DMS114 treated with DMSO at 0.1 percent for 48 hours (cell line): ENCODE measurements at regions not wholly inside any gene's neighbourhood (a gene's known extent, or its start where the extent isn't known, plus 50 kb on each side); places are given as distances from the start of the nearest gene placed in this dataset.

Experiments
- DNase-seq: peaks from one replicate; lab custom pipeline; 2025; ENCODE audit not compliant: unreplicated experiment; lab: John Stamatoyannopoulos, UW

DNA sequence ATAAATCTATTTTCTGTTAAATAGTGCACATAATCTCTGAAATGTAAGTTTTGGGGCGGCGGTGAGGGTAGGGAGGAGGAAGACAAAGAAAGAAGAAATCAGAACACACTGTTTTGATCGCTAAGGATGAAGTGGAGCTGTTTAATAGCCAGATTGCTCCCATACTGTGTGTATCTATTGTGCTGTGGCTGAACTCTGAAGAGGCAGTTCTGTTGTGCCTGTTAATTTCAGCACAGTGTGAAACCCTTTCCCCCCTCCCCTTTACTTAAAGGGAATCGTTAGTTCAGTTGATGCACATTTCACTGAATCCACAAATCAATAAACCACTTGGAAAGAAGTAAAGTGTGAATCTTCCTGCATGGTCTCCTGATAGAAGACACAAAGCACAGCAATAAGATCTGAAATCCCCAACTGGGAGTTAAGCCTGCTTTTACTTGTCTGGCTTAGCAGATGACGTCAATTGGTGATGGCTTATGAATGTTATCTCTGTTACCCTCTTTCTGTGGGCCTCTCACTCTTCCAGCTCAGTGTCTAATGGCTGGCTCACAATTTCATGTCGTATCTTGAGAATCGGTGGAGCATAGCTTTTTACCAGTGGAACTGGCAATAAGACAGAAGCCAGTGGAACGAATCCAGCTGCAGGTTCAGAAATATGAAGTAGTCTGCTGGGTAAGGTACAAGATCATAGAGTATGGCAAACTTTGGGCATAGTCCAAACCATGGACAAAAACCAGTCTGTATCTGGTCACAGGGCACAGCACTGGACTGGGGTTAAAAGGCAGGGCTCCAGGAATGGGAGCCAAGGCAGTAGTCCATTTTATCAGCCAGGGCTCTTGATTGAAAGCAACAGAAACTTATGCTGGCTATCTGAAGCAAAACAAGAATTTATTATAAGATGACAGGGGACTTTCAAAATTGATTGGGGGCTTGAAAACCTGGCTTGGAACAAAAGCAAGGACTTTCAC lies 413.5 kb upstream of the SEL1L start:
- DNase-seq: no peak

DNA sequence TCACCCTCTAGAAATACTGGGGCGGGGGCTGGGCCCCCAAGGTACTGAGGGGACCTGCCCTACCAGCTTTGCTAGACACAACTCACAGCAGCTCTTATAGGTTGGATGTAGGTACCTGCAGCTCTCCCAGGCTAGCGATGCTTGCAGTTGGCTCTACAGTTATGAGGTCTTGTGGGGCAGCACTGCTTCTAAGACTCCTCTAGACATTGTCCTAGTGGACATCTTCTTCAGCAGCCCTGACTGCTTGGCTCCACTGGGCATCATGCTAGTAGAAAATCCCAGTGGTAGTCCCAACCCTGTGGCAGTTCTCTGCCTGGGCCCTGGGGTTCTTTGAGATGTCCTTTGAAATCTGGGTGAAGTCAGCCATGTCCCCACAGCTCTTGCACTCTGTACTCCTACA lies 419.3 kb upstream of the SEL1L start:
- DNase-seq: no peak

DNA sequence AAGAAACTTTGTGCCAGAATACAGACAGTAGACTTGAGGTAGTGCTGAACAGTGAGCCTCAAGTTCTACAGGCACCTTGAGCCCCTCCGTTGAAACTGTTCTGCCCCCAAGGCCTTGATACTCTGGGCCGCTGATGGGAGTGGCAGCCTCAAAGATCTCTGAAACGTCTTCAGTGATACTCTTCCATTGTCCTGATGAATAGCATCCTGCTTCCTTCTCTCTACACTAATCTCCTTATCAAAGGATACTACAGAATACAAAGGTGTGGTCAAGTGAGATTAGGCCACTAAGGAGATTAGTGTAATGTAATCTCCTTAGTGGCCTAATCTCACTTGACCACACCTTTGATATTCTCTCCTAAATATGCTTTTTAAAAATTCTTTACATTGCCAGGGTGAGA lies 419.8 kb upstream of the SEL1L start:
- DNase-seq: no peak

DNA sequence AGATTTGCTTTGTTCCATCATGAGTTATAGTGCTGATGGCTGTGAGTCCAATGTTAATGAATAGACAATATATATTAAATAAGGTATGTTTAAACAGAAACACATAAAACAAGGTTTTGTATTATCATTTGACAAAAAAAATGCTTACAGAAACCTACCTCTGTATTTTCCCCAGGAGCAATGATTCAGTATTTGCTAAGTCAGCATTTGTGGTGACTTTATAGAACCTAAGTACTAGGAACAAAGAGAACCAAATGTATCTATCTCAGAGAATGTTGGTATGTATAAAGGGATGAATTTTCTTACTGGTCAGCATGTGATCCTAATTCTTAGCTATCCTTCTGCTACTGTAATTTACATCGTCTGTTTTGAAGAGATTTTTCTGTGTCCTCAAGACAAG lies 421.5 kb upstream of the SEL1L start:
- DNase-seq: no peak

DNA sequence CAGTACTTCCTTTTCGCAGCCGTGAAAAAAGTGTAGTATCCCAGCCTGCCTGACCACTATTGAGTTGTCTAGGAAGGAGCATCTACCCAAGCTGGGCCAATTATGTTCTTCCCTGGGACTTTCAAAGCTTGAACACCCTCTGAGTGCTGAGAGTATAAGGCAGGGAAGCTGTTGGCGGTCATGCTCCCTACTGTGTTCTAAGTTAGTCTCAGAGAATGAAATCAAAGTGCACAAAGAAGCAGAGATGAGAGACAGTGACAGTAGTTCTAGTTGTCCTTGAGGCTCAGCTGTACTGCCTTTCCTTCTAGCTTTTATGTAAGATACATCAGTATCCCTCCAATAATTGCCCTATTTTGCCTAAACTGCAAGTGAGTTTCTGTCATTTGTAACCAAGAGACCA lies 427.1 kb upstream of the SEL1L start:
- DNase-seq: no peak

DNA sequence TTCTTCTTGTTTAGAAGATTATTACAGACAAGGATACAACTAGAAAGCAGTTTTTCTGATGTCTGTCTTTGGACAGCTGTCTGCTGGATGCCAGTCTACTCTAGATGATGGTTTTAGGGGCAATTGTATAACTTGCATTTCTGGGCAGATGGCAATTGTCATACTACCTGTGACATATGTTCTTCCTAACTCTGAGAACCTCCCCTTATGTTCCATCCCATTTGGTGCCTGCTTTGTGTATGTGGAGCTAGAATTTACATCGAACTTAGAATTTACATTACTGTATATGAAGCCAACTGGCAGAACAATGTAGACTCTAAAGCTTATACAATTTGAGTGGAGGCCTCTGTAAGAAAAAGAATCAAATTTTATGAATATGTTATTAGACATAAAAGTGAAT lies 430.2 kb upstream of the SEL1L start:
- DNase-seq: no peak

DNA sequence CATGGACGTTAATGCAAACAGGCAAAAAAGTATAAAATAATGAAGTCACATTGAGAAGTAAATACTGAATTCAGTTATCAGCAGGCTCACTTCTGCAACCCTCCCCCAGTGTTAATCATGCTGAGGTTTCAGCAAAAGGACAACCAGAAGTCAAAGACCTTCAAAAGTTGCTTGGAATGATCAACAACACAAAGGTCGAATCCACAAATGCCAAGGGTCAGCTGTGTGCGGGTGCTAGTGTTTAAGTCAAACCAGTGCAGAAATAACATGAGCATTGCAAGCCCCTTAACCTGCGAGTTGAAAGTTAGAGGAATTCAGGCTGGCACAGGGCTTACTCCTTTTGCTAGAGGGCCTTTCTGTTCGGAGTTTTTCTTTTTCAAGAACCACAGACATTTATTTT lies 436.7 kb upstream of the SEL1L start:
- no peak for DNase-seq

DNA sequence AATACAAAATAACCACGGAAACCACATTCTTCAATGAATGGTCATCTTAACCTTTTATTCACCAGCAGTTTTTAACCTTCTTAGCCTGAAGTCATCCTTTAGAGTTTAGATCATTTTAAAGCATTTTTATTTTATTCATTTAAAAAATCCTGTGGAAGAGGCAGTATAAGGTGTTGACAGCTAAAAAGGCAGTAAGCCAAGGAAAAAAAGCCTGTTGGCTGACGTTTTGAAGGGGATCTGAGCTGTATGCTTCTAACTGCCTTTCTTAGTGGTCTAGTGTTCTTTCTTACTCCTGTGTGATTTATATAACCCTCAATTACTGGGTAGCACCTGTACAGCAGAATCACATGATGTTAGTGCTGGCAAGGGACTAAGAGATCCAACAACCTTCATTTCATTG lies 438.3 kb upstream of the SEL1L start:
- DNase-seq: no peak

DNA sequence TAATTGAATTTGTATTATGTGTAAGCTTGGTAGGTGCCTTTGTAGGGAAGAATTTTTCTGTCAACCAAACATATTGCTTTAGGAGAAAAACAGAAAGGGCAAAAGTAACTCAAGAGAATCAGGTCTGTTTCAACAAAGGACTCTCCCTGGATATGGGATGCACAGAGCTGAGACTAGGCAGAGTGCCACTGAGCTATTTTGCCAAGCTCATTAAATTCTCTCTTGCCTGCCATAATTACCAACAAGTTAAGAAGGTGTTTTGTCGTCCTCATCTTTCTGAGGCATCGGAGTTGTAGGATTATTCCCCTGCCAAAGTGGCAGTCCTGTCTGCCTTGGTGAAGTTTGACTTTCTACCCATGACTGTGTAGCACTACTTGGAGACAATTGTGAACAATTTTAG lies 438.9 kb upstream of the SEL1L start:
- no peak for DNase-seq

DNA sequence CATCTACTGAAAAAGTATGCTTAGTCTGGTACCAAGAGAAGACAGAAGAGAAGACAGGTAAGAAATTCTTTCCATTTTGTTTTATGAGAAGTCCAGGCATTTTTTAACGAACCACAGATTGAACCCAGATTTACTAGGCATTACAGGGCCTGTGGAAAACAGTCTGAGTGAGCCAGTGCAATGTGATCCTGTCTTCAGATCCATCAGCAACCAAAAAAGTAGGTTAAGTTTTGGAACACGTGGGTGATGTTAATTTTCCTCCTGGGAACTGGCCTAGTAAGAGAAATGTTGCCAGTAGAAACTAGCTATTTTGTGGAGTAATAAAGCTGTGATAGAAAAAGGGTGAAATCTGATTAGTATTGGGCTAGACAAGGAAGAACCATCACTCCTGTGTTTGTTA lies 440.9 kb upstream of the SEL1L start:
- no peak for DNase-seq

DNA sequence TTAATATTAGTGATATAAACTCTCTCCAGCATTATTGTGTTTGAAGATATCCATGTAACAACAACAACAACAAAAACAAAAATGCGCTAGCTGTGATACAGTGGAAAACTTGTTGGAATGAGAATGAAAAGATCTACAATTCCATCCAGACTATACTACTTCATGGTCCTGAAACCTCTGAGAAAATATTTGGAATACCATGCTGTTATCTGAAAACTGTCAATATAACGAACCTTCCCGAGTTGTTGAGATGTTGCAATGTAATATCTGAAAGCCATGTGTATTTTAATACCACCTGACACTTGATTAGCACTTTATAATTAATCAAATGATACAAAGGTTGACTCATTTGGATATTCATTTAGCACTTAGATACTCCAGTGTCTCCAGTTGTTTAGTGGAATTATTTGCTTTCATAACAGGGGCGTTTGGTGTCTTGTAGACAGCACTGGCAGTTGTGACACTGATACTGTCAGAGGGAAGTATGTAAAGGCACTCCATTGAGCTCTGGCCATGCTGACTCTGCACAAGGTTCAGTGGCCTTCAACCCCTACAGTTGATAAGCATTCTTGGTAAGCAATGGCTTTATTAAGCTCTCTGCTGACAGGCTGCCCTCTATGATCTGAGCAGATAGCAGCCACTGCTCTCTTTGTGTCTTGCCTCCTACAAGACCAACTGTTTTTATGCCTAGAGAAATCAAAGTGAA lies 447.1 kb upstream of the SEL1L start:
- DNase-seq: no peak

DNA sequence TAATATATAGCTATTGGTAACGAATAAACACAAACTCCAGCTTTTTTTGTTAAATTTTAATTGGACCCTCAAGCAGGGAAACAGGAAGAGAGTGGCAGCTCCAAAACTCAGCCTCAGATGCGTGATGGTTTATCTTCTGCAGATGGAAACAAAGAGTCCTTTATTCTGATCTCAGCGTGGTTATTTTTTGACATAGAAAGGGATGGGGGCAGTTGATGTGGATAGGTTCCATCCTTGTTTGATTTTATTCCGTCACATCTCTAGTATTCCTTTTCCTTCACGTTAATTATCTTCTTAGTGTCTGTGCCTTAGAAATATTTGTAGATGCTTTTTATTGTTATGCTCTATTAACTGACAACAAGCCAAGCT lies 447.6 kb upstream of the SEL1L start:
- DNase-seq: no peak

DNA sequence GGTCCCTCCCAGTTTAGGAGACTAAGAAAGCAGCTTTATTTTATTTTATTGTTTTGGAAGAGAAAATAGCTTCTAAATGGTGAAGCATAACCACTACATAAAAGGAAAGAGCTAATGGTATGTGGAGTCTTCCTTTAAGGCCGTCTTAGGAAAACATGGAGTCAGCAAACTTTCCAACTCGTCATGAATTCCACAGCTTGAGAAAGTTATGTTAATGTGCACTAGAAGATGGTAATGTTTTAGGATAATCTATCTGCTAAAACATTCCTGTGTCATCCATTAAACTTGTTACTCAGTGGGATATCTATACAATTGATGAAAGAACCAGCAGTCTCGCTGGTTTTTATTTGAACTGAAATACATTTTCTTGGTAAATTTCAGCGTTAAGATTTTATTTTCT lies 448.4 kb upstream of the SEL1L start:
- no peak for DNase-seq

DNA sequence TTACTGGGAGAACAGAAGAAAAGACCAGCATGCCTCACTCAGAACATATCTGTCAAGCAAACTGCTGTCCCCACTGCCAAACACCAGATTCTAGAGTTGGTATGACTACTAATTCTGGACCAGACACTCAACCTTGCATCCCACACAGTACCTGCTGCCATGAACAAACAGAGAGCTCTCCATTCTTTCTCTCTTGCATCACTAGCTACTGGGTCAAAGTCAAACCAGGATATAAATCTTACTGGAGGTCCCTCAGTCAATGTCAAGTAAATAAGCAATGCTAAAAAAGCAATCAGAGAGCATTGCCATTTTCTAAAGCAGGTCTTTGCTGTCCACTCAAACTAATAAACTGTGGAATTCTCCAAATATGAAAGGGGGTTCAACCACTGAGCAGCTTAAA lies 452.4 kb upstream of the SEL1L start:
- no peak for DNase-seq

DNA sequence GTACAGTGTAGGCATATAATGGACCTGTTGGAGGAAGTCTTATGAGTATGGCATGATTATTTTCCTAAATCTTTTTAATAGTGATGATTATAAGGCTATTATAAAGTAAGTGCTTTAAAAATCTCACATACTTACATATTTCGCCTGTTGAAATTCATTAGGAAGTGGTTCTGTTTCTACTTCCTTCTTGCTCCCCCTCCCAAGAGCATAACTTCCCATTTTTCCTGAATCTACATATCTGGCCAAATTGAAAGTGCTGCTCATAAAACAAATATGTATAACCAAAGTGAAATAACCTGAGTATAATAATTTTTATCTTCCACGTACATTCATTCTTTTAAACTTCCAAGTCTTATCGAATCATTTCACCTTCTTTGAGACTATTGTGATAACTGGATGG lies 455.6 kb upstream of the SEL1L start:
- no peak for DNase-seq

DNA sequence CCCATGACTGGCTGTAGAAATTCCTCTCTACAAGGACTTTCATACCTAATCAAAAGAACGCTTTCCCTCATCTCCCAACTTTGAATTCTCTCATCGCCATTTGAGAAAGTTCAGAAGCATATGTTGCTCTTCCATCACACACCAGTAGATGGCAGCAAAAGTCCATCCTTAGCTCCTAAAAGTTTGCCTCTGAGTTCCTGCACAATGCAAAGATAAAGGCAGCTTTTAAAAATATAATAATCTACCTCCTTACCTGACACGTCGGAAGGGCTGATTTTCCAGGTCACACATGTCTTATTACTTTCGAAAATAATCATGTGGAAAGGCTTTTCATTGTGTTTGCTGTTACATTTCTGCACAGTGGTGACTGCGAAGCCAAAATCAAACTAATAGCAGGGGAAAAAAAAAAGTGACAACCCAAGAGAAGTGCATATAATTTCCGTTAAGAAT lies 456.7 kb upstream of the SEL1L start:
- DNase-seq: no peak

DNA sequence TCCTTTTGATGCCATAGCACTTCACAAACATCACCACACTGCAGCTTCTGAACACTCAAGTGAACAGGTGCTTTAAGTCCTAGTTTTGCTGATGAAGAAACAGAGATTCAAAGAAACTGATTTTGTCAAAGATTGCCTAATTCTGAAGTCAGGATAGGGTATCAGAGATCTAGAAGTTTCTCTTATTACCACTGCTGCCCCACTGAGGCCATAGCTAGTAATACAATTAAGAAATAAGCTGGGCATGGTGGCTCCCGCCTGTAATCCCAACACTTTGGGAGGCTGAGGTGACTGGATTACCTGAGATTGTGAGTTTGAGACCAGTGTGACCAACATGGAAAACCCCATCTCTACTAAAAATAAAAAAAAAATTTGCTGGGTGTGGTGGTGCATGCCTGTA lies 458.3 kb upstream of the SEL1L start:
- no peak for DNase-seq

DNA sequence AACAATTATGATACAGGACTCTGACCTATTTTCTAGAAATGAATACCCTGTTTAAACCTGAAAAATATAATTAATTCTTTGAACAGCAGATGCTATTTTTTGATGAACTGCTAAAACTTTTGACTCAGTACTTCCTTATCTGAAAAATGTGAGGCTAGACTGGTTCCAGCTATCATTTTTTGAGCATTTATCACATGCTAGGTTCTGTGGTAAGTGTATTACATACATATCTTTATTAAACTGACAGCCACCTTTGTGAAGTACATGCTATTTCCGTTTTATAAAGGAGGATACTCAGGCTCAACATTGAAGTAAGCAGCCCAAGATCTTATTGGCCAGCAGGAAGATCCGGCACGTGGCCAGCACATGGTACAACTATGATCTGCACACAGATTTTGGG lies 459.8 kb upstream of the SEL1L start:
- no peak for DNase-seq

DNA sequence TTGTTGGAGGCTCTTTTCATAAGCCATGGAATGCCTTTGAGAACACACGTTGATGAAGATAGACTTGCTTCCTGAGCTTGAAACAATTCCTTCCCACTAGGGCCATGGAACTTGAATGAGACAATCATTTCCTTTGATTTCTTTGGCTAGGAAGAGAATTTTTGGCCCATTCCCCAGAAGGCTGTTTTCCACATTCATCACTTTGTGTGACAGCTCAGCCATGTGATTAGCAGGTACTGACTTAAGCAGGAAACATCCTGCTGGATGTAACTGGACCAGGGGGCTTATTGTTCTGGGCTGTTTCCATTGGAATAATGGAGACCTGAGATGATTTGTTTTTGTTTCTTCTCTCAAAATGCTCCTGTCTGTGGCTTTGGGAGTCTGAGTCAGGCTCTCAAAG lies 469.8 kb upstream of the SEL1L start:
- no peak for DNase-seq

DNA sequence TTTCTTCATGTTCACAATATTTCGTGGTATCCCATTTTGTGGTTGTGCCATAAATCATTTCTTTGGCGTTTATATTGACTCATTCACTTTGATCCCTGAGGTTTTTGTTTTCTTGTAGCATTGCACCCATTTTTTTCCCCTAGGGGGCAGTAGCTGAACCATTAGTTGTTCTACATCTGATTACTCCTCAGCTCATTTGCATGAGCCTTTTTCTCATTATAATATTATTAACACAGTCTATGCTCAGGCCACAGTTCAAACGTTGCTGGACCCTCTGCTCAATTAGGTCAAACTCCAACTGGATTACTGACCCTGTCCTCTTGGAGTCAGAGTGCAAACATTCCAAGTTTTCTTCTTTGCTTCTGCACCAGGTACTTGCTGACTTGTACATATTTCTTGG lies 475.4 kb upstream of the SEL1L start:
- DNase-seq: no peak

DNA sequence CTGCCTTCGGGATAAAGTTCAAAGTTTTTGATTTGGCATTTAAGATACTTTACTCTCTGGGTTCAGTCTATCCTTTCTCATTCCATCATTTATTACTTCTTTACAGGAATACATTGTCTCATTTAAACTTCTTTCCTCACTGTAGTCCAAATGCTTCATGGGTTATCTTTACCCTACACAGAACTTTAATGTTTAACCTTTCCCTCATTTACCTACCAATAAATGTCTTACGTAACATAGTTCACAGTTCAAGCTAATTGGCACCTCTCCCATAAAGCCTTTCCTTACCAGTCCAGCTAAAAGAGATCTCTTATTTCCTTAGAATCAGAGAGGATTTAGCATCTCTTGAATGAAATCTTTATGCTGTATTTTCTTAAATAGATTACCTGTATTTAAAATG lies 476.3 kb upstream of the SEL1L start:
- DNase-seq: no peak

DNA sequence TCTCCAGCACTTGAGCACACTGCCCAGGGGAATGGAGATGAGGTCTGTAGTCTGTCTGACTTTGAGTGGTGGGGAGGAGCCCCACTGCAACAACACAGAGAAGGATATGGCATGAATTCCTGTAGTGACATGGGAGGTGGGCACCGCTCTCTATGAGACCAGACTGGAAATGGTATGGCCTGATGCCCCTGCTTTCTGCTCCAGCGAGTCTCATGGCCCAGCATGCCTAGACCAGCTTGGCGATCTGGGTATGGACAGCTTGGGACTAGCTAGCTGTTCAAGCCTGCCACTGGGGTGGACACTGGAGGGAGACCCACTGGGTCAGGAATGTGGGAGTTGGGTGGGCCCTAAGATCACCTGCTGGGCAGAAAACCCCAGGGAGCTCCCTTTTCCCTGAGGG lies 477.8 kb upstream of the SEL1L start:
- no peak for DNase-seq

DNA sequence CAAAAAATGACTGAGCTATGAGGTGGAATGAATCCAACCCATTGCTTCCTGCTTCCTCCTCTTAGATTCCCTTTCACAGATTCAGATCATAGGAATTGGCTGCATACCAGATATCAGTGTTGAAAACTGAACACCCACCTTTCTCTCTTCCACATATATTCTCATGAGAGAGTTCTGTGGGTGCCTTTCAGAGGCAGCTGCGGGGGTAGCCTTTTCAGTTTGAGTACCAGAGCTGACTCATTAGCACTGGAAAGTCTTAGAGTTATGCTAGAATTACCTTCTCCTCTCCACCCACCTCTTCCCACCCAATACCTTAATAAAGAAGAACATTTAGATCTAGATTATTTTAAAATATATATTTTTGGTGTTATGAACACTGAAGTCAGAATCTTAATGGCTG lies 495.4 kb upstream of the SEL1L start:
- no peak for DNase-seq
